GM18499 (cell line): ENCODE measurements at regions not wholly inside any gene's neighbourhood (a gene's known extent, or its start where the extent isn't known, plus 50 kb on each side); places are given as distances from the start of the nearest gene placed in this dataset.

ENCODE experiments used
- ATAC-seq: cut with Tn5 transposase; IDR thresholded peaks from one replicate; pipeline ENCODE4 v1.9.1; 2021; ENCODE audit warnings: moderate number of reproducible peaks; ENCODE audit not compliant: insufficient read depth, unreplicated experiment

- no peak for ATAC-seq
Observed at GRCh38 chr5:71982717-71983395, 124.4 kb upstream of the MAP1B start.

DNA sequence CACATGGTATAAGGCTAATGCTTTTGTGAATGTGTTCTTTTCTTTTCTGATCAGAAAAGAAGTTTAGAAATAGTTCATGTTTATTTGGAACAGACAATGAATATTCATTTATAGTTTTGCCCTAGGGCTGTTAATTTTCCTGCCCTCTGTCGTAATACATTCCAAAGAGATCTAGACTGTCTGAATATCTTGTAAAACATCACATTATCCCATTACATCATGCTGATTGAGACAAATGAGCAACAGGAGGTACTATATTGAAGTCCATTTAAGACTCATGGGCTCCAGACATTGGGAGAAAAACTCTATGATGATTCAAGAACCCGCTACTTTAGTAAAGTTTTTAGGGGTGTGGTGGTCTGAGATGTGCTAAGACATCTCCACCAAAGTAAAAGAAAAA, 121.2 kb upstream of the MAP1B start:
- no peak for ATAC-seq

GRCh38 chr5:71988808-71989207, 118.5 kb upstream of the MAP1B start:
- ATAC-seq = no peak

GRCh38 chr5:71993600-71993999, 113.7 kb upstream of the MAP1B start:
- no peak for ATAC-seq

DNA sequence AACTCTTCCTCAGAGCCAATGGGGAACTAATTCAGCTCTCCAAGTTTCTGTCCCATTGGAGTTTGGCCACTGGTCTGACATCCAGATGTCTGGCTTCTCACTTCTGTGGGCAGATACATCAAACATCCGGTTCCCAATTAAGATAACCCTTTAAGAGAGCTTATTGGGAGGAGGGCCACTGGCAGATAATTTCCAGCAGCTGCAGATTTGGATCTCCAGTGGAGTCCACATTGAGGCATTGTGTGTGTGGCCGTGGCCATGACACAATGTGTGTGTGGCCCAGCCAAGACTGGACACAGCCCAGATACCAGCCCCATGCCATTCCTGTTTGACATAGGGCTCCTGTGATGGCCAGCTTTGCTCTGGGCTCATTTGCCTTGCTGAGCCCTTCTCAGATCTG, 110.5 kb upstream of the MAP1B start:
- no peak for ATAC-seq

DNA sequence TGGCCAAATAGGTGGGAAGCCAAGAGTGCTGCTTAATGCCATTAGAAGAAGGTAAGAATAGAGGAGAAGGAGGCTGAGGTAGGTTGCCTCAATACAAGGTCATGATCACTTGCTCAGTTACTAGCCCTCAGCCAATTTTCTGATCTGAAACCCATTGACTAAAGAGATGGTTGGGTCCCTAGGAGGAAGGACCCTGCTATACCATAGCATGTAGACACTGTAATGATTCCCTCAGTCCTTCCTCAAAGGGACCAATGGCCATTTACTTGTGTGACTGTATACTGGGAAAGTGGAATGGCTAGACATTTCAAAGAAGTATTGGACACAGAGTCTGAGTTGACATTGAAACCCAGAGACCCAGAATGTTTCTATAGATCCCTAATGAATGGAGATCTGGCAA, 108.5 kb upstream of the MAP1B start:
- no peak for ATAC-seq

DNA sequence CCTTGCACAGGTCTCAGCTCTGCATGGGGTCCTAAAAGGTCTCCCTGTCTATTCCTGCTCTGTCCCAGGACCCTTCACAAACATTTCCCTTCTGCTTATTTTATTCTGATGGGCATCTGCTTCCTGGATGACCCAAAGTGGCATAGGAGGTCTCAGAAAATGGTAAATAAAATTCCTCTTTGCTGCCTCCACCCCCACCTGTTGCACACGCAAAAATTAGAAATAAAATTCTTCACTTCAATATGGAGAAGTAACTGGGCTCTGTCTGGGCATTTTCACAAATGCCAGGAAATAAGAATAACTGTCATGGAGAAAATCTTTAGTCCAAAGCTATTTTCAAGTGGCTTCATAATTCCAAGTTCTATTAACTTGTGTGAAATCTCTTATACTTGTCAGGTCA, 106.6 kb upstream of the MAP1B start:
- ATAC-seq = no peak

GRCh38 chr5:72005671-72006070, 101.6 kb upstream of the MAP1B start:
- ATAC-seq = no peak

GRCh38 chr5:72006361-72006760, 100.9 kb upstream of the MAP1B start:
- no peak for ATAC-seq

DNA sequence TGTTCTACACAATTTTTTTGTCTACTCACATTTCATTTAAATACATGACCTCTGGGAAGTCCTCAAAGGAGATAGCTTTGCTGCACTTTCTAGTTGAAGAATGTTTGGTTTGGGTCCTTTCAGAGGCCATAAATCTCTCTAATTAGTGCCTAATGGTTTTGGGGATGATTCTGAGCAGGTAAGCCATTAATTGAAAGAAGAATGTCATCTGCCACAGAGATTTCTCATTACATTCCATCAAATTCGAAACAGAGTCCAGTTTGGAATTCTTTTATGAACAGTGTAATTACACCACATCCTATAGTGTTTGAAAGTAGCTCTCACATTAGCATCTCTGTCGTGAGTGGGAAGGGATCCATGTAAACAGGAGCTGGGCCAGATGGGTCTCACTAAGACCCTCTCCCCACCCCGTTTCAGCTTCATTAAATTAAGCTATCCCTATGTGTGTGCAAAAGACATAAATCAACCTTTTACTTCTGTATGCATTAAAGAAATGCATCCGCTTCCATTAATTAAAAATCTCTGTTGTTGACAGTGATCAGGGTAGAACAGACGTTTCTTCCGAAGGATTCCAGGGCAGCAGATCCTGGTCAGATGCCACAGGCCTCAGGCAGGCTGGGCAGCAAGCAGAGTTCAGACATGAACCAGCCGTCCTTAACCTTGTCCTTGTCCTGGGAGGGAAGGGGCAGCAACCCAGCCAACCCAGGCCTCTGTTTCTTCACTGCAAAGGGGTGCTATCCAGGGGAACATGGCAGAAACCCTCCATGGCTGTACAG, 99.8 kb upstream of the MAP1B start:
- ATAC-seq = no peak

DNA sequence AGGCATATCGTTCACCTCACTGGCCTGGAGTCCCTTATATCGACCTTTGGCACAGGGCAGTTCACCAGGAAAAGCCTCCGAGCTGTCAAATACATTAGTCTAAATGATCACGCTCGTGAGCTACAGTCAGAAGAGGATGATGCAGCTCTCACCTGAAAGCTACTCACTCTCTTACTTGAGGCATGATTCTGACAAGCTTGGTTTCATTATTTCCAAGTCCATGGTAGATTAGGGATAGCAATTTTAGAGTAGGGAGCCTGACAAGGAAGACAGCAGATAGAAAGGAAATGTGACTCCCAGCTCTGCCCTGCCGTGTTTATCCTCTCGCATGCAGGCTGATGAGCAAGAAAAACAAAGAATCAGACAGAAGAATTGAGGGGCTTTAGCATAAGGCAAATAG, 98.0 kb upstream of the MAP1B start:
- no peak for ATAC-seq

DNA sequence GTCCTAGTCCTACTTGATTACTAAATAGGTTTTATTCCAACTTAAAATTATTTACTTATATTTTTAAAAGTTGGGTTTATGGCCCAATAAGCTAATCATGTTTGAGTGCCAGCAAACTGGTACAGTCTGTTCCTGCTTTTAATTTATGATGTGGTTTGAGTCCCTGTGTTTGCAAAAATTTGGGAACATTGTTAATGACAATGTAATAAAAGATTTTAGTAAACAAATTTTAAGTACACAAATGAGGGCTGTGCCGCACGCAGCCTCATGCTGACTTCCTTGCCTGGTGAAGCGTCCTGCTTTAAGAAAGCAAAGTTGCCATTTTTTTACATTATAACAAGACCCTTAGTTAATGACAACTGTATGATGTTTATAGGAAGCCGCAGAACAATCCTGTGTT, 96.8 kb upstream of the MAP1B start:
- no peak for ATAC-seq

- no peak for ATAC-seq
Observed at GRCh38 chr5:72012906-72013305, 94.4 kb upstream of the MAP1B start.

DNA sequence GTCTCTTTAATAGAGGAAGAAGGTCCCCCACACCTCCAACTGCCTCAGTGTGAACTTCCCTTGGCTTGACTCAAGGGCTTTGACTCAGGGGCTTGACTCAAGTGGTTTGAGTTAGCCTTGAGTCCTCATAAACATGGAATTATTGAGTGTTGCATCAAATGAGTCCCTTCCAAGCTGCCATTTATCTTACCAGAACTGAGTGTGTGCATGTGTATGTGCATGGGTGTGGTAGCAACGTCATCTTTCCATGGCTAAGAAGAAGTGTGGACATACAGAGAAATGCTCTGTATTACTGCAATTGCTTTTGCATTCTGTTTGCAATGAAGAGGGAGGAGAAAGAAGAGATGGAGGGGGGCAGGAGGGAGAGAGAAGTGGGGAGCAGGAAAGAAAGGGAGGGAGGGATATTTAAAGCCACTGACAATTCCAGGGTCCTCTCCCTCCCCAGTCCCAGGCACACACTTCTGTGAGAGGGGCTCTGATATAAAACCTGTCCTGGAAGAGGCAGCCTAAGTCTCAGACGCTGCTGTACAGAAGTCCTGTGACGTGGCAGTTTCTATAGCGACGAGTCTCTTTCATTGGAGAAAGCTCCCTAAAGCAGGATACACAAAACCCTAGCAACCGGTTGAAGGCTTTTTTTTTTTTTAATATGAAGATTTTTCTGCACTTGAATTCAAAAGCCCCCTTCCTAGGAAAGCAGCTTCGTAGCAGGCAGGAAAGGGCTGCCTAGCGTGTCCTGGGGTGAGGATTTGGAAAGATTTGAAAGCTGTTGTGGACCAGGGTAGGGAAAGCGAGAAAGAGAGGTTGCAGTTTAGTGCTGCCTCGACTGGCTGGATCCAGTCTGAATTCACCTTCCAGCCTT, 93.3 kb upstream of the MAP1B start:
- ATAC-seq = no peak

GRCh38 chr5:72015103-72015548, 92.1 kb upstream of the MAP1B start:
- ATAC-seq = no peak

DNA sequence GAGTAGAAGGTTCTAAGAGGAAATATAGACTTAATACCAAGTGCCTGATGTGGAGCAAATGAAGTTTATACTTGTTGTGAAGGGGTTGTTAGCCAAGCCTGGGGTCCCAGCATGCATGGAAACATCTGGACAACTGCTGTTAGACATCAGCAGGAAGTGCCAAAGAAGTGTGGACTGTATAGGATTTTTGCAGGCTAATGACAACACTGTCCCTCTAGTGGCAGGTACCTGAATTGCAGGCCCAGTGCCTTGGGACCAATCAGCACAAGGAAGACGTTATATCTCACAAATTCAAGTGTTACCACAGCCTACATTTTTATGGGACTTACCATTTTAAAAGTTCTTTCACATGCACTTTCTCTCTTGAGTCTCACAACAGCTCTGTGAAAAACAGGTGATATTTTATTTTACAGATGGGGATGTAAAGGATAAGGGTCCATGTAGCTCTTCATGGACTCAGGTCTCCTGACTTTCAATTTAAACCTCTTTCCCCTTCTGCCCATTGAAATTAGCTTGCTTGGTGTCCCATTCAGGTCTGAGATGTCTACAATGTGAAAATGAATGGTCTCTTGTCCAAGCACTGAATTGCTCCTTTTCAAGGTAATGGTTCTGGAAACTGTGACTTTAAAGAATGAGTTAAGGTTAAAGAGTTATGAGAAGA, 89.0 kb upstream of the MAP1B start:
- ATAC-seq = no peak

DNA sequence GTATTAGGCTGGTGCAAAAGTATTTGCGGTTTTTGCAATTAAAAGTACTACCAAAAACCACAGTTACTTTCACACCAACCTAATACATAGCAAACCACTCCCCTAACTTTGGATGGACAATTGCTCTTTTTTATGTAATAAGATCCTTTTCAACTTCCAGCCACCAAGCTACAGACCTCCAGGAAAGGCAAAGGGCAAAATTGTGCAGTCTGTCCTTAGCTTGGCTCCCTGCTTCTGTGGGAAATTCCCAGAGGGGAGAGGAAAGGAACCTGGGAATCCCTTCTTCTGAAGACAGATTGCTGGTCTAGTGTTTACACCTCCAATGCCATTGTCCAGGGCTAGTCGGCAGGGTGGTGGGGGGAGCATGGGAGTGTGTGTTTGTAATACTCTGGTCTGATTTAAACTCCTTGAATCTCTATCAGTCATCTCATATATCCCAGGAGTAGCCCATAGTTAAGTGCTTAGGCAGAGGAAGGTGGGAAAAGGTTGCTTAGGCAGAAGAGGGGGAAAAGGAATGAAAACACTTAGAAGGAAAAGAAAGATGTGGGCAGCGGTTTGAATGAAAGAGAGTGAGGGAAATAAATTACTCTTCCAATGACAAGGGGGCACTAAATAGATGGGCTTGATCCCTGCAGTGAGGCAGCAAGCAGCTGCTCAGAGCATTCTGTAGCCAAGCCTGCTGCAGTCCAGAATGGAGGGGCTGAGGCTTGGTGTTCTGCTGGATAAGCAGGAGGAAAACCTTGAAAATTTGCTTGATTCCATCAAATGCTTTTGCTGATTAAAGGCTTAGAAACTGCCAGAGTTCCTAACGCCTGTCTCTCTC, 86.9 kb upstream of the MAP1B start:
- no peak for ATAC-seq

DNA sequence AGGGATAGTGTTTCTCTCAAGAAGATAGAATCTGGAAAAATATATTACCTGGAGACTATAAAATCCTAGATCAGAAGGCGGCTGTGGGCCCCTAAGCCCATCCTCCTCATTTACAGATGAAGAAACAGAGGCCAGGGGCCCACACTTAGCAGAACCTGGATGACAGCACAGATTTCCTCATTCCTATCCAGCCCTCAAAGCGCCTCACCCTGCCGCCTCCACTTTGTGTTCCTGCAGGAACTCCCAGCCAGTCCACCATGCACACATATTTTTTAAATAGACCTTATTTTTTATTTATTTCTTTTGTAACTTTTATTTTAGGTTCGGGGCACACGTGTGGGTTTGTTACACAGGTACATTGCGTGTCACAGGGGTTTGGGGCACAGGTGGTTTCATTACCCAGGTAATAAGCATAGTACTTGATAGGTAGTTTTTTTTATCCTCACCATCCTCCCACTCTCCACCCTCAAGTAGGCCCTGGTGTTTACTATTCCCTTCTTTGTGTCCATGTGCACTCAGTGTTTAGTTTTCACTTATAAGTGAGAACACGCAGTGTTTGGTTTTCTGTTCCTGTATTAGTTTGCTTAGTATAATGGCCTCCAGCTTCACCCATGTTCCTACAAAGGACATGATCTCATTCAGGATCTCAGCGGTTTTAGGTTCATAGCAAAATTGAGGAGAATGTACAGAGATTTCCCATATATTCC, 85.5 kb upstream of the MAP1B start:
- ATAC-seq = no peak

- ATAC-seq = no peak
Observed at GRCh38 chr5:72028382-72028781, 78.9 kb upstream of the MAP1B start.
